ENCODE measurements at regions not wholly inside any gene's neighbourhood (a gene's known extent, or its start where the extent isn't known, plus 50 kb on each side); places are given as distances from the start of the nearest gene placed in this dataset.

DNA sequence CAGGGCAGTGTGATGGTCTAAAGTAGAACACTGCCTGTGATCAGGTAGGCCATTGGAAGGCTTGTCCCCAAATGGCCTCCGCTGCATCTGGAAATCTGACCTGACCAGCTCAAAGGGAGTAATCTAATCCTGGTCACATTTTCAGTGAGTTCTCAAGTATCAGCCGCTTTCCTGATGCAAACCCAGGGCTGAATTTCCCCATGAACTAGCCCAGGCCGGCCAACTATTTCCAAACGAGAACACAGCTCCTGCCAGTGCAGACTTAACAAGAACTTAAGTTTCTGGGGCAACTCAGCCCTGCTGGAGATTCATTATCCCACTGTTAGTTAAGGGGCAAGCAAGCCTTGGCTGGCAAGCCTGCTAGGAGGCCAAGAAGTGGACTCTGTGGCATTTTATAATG lies 59.6 kb upstream of the FAM180A start:
- Histone ChIP-seq H3K27ac (ENCODE audit: low read depth) (no peak overlapping the region), H3K36me3 (ENCODE audit: insufficient read depth) (no peaks in the 10 kb centered on the region), H4K20me1 (replicated peaks; ENCODE audit: insufficient read depth) (no peaks in the 10 kb centered on the region), H2AFZ (peak overlapping the region; percentile 86), H3K4me2 (no peak overlapping the region), H3K27me3 (ENCODE audit: insufficient read depth) (no peaks in the 10 kb centered on the region), H3F3A (replicated peaks; ENCODE audit: low read depth) (no peaks in the 10 kb centered on the region), H3K79me2 (replicated peaks; ENCODE audit: insufficient read depth) (no peaks in the 10 kb centered on the region), H3K4me1 (ENCODE audit: insufficient read depth) (no peaks in the 10 kb centered on the region), H3K9me2 (ENCODE audit: insufficient read depth) (no peaks in the 10 kb centered on the region), H3K4me3 (no peak overlapping the region)
- H3K4me3 Mint-ChIP-seq = no peak overlapping the region
- no peak for DNase-seq (ENCODE audit: low spot score)
- H3K9me3 Mint-ChIP-seq = no peaks in the 10 kb centered on the region
- peak overlapping the region; percentile 38; the same call in 1 of the 2 replicates for H3K27ac Mint-ChIP-seq
- TF ChIP-seq, protein P1, sequence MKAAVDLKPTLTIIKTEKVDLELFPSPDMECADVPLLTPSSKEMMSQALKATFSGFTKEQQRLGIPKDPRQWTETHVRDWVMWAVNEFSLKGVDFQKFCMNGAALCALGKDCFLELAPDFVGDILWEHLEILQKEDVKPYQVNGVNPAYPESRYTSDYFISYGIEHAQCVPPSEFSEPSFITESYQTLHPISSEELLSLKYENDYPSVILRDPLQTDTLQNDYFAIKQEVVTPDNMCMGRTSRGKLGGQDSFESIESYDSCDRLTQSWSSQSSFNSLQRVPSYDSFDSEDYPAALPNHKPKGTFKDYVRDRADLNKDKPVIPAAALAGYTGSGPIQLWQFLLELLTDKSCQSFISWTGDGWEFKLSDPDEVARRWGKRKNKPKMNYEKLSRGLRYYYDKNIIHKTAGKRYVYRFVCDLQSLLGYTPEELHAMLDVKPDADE (IDR thresholded peaks at IDR 0.05) = no peak
- TF ChIP-seq NANOG (IDR thresholded peaks at IDR 0.05; ENCODE audit: borderline replicate concordance) (no peak), ZNF114 (CRISPR knock-in tag; IDR thresholded peaks at IDR 0.05) (no peak), STAT1 (IDR thresholded peaks at IDR 0.05; ENCODE audit: unreplicated experiment) (no peak), CTCF (conservative IDR thresholded peaks at IDR 0.05; ENCODE audit: low read depth in 2 of 2) (no peak), EZH2 (IDR thresholded peaks at IDR 0.05; ENCODE audit: low read depth, unreplicated experiment) (no peak), JUNB (IDR thresholded peaks at IDR 0.05; ENCODE audit: unreplicated experiment) (no peak), EZH2phosphoT487 (IDR thresholded peaks at IDR 0.05; ENCODE audit: unreplicated experiment) (no peak), CREB1 (CRISPR knock-in tag; IDR thresholded peaks at IDR 0.05; ENCODE audit: low read depth) (no peak), REST (IDR thresholded peaks at IDR 0.05; ENCODE audit: unreplicated experiment) (no peak), POLR2AphosphoS5 (IDR thresholded peaks at IDR 0.05; ENCODE audit: low read depth) (no peak), ZNF331 (CRISPR knock-in tag; IDR thresholded peaks at IDR 0.05; ENCODE audit: low read depth) (no peak)
- TF ChIP-seq, protein P2, sequence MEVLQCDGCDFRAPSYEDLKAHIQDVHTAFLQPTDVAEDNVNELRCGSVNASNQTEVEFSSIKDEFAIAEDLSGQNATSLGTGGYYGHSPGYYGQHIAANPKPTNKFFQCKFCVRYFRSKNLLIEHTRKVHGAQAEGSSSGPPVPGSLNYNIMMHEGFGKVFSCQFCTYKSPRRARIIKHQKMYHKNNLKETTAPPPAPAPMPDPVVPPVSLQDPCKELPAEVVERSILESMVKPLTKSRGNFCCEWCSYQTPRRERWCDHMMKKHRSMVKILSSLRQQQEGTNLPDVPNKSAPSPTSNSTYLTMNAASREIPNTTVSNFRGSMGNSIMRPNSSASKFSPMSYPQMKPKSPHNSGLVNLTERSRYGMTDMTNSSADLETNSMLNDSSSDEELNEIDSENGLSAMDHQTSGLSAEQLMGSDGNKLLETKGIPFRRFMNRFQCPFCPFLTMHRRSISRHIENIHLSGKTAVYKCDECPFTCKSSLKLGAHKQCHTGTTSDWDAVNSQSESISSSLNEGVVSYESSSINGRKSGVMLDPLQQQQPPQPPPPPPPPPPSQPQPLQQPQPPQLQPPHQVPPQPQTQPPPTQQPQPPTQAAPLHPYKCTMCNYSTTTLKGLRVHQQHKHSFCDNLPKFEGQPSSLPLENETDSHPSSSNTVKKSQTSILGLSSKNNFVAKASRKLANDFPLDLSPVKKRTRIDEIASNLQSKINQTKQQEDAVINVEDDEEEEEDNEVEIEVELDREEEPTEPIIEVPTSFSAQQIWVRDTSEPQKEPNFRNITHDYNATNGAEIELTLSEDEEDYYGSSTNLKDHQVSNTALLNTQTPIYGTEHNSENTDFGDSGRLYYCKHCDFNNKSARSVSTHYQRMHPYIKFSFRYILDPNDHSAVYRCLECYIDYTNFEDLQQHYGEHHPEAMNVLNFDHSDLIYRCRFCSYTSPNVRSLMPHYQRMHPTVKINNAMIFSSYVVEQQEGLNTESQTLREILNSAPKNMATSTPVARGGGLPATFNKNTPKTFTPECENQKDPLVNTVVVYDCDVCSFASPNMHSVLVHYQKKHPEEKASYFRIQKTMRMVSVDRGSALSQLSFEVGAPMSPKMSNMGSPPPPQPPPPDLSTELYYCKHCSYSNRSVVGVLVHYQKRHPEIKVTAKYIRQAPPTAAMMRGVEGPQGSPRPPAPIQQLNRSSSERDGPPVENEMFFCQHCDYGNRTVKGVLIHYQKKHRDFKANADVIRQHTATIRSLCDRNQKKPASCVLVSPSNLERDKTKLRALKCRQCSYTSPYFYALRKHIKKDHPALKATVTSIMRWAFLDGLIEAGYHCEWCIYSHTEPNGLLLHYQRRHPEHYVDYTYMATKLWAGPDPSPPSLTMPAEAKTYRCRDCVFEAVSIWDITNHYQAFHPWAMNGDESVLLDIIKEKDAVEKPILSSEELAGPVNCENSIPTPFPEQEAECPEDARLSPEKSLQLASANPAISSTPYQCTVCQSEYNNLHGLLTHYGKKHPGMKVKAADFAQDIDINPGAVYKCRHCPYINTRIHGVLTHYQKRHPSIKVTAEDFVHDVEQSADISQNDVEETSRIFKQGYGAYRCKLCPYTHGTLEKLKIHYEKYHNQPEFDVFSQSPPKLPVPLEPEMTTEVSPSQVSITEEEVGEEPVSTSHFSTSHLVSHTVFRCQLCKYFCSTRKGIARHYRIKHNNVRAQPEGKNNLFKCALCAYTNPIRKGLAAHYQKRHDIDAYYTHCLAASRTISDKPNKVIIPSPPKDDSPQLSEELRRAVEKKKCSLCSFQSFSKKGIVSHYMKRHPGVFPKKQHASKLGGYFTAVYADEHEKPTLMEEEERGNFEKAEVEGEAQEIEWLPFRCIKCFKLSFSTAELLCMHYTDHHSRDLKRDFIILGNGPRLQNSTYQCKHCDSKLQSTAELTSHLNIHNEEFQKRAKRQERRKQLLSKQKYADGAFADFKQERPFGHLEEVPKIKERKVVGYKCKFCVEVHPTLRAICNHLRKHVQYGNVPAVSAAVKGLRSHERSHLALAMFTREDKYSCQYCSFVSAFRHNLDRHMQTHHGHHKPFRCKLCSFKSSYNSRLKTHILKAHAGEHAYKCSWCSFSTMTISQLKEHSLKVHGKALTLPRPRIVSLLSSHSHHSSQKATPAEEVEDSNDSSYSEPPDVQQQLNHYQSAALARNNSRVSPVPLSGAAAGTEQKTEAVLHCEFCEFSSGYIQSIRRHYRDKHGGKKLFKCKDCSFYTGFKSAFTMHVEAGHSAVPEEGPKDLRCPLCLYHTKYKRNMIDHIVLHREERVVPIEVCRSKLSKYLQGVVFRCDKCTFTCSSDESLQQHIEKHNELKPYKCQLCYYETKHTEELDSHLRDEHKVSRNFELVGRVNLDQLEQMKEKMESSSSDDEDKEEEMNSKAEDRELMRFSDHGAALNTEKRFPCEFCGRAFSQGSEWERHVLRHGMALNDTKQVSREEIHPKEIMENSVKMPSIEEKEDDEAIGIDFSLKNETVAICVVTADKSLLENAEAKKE (CRISPR knock-in tag; IDR thresholded peaks at IDR 0.05) = no peak
- H3K4me1 Mint-ChIP-seq = no peaks in the 10 kb centered on the region; the same call in 2 of the 3 replicates
- H3K36me3 Mint-ChIP-seq (ENCODE audit: low read depth) = no peaks in the 10 kb centered on the region
- peaks cover 6% of the 10 kb centered on the region for H3K27me3 Mint-ChIP-seq (ENCODE audit: insufficient read depth, low read depth, poor library complexity)
- no peak for ATAC-seq

All from GM23338 (cell line).